B cell (primary cell): ENCODE measurements at regions not wholly inside any gene's neighbourhood (a gene's known extent, or its start where the extent isn't known, plus 50 kb on each side); places are given as distances from the start of the nearest gene placed in this dataset.

Experiments
- ATAC-seq: fragments of 200-7000 bp; cut with Tn5 transposase; one replicate; pipeline ENCODE4 v1.10.0; 2021; ENCODE audit warnings: low read depth, mild to moderate bottlenecking, moderate number of reproducible peaks, moderate library complexity
- CTCF ChIA-PET: fragments of 350-600 bp; sonication (Branson Sonifier 250); formaldehyde crosslinking; loops from one replicate; lab custom pipeline; 2021; ENCODE audit warnings: antibody characterized with exemption, inconsistent platforms; lab: Charles Lee
- POLR2A ChIA-PET: fragments of 350-600 bp; sonication (Branson Sonifier 250); formaldehyde crosslinking; loops from one replicate; lab custom pipeline; 2021; ENCODE audit warnings: antibody characterized with exemption; lab: Charles Lee
- DNase-seq: peaks from one replicate; pipeline ENCODE4 v3.0.0; 2013
- H2AFZ ChIP-seq: 2 replicates; pipeline ENCODE4 v1.6.1; 2012; ENCODE audit warnings: mild to moderate bottlenecking, low read depth, low read length; ENCODE audit not compliant: insufficient read depth, poor library complexity, severe bottlenecking
- H3K27ac ChIP-seq, 2 donors: 1 replicate in 1 of 2; 2 replicates in 1 of 2; pipeline ENCODE4 v1.5.1; 2012 to 2013; ENCODE audit warnings: low read length in 2 of 2, mild to moderate bottlenecking in 2 of 2, moderate library complexity in 1 of 2
- H3K27me3 ChIP-seq, 4 experiments: fragments of 200-600 bp in 1 of 4; sonication (generic) in 1 of 4; replicated peaks in 1 of 4; 1 replicate in 2 of 4; 2 replicates in 2 of 4; pipeline versions ENCODE4 v1.6.1 to v1.7.0; 2013 to 2016; ENCODE audit warnings: low read length in 3 of 4, mild to moderate bottlenecking in 2 of 4, mixed read lengths in 1 of 4, moderate library complexity in 1 of 4; ENCODE audit not compliant: insufficient read depth in 4 of 4, control insufficient read depth in 3 of 4; ENCODE audit errors: control extremely low read depth in 1 of 4
- H3K36me3 ChIP-seq, 2 experiments: replicated peaks in 1 of 2; 1 replicate in 1 of 2; 2 replicates in 1 of 2; pipeline versions ENCODE4 v1.6.1 to v1.7.1; 2013; ENCODE audit warnings: low read length in 1 of 2; ENCODE audit not compliant: insufficient read depth in 2 of 2, control insufficient read depth in 1 of 2; ENCODE audit errors: control extremely low read depth in 1 of 2, extremely low read depth in 1 of 2
- H3K4me1 ChIP-seq, 2 donors: fragments of 200-600 bp in 1 of 2; sonication (generic) in 1 of 2; 1 replicate in 1 of 2; 2 replicates in 1 of 2; pipeline versions ENCODE4 v1.5.1 to v1.6.1; 2013 to 2017; ENCODE audit warnings: low read length in 2 of 2; ENCODE audit not compliant: control insufficient read depth in 2 of 2, insufficient read depth in 2 of 2
- H3K4me2 ChIP-seq: replicated peaks from 2 replicates; pipeline ENCODE3; 2012; ENCODE audit warnings: mild to moderate bottlenecking, low read depth, low read length; ENCODE audit not compliant: poor library complexity, severe bottlenecking
- H3K4me3 ChIP-seq, 5 experiments: fragments of 200-600 bp in 1 of 5; sonication (generic) in 1 of 5; 1 replicate in 3 of 5; 2 replicates in 2 of 5; pipeline versions ENCODE4 v1.5.1 to v1.7.0; 2011 to 2016; ENCODE audit warnings: low read length in 4 of 5, mild to moderate bottlenecking in 4 of 5, low read depth in 2 of 5, control low read depth in 1 of 5, moderate library complexity in 1 of 5; ENCODE audit not compliant: insufficient read depth in 1 of 5; ENCODE audit errors: control extremely low read depth in 1 of 5, extremely low read depth in 1 of 5
- H3K79me2 ChIP-seq: fragments of 200-600 bp; sonication (generic); one replicate; pipeline ENCODE4 v1.6.0; 2016; ENCODE audit warnings: low read length; ENCODE audit not compliant: control insufficient read depth, insufficient read depth
- H3K9ac ChIP-seq: fragments of 200-600 bp; sonication (generic); 2 replicates; pipeline ENCODE4 v1.6.1; 2017; ENCODE audit warnings: mild to moderate bottlenecking, low read length, moderate library complexity
- H3K9me3 ChIP-seq, 3 donors: one replicate each; pipeline versions ENCODE4 v1.6.1 to v1.7.1; 2013; ENCODE audit warnings: low read length in 2 of 3; ENCODE audit not compliant: control insufficient read depth in 2 of 3, insufficient read depth in 1 of 3; ENCODE audit errors: control extremely low read depth in 1 of 3
- H4K20me1 ChIP-seq: 2 replicates; pipeline ENCODE4 v1.6.0; 2012; ENCODE audit warnings: mild to moderate bottlenecking, low read length; ENCODE audit not compliant: insufficient read depth, control insufficient read depth, poor library complexity, severe bottlenecking
- H3K27ac Mint-ChIP-seq: one replicate; pipeline ENCODE4 v1.8.0; 2021; ENCODE audit warnings: mixed read lengths
- H3K27me3 Mint-ChIP-seq: one replicate; pipeline ENCODE4 v1.8.0; 2021; ENCODE audit warnings: mixed read lengths
- H3K4me1 Mint-ChIP-seq: one replicate; pipeline ENCODE4 v1.8.0; 2021; ENCODE audit warnings: mixed read lengths
- H3K4me3 Mint-ChIP-seq: one replicate; pipeline ENCODE4 v1.8.0; 2021; ENCODE audit warnings: mixed read lengths
- H3K9me3 Mint-ChIP-seq: one replicate; pipeline ENCODE4 v1.8.0; 2022; ENCODE audit warnings: mixed read lengths; ENCODE audit not compliant: insufficient read depth
- CTCF ChIP-seq: fragments of 200-600 bp; IDR thresholded peaks from one replicate; pipeline ENCODE4 v1.8.0; 2022; ENCODE audit warnings: antibody characterized with exemption, mild to moderate bottlenecking
- EZH2 ChIP-seq: IDR thresholded peaks from 2 replicates; pipeline ENCODE4 v1.6.1; 2012; ENCODE audit warnings: borderline replicate concordance, low read depth, mild to moderate bottlenecking, moderate library complexity, low read length; ENCODE audit not compliant: insufficient read depth, poor library complexity, severe bottlenecking
- WGBS: methylation state at CpG from one replicate; pipeline ENCODE4 v1.1.5; 2013; ENCODE audit warnings: missing lambda C conversion rate; ENCODE audit not compliant: insufficient coverage; 5-methylcytosine and 5-hydroxymethylcytosine counted together
- intact Hi-C: fragments of 100-400 bp; cut with micrococcal nuclease; formaldehyde crosslinking; loops from one replicate; pipeline ENCODE4 v1.10.0; 2022

DNA sequence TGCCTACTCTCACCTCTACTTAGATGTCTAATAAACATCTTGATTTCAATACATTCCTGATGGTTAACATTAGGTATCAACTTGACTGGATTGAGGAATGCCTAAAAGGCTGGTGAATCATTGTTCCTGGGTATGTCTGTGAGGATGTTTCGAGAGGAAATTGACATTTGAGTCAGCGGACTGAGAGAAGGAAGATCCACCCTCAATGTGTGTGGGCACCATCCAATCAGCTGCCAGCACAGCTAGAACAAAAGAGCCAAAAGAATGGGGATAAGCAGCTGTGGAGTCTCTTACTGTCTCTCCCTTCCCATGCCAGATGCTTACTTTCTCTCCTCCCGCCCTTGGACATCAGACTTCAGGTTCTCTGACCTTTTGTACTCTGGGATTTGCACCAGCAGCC, 128.6 kb upstream of the HS3ST5 start:
- intact Hi-C loops = no loop called here
- ChIA-PET CTCF (no interaction called here), POLR2A (no interaction called here)
- Mint-ChIP-seq H3K4me1 (no peaks in the 10 kb centered on the region), H3K27me3 (no peaks in the 10 kb centered on the region), H3K9me3 (no peaks in the 10 kb centered on the region), H3K27ac (no peak overlapping the region), H3K4me3 (no peak overlapping the region)
- H2AFZ ChIP-seq = no peak overlapping the region
- no peaks in the 10 kb centered on the region for H4K20me1 ChIP-seq
- no peaks in the 10 kb centered on the region for H3K79me2 ChIP-seq
- H3K4me2 ChIP-seq = no peak overlapping the region
- H3K4me3 ChIP-seq = no peak overlapping the region
- H3K27me3 ChIP-seq = no peaks in the 10 kb centered on the region
- DNase-seq (no peak), ATAC-seq (no peak)
- no peaks in the 10 kb centered on the region for H3K36me3 ChIP-seq
- no peak overlapping the region for H3K27ac ChIP-seq
- H3K9me3 ChIP-seq = no peaks in the 10 kb centered on the region
- 83% methylated on average over 2 of the region's 3 CpGs for WGBS
- H3K4me1 ChIP-seq = no peaks in the 10 kb centered on the region
- no peak overlapping the region for H3K9ac ChIP-seq
- no peak for TF ChIP-seq CTCF
- no peak for TF ChIP-seq EZH2

GRCh38 chr6:114467931-114468330, 125.1 kb upstream of the HS3ST5 start:
- WGBS = 100% methylated on average over 1 of the region's 2 CpGs
- H3K4me2 ChIP-seq = no peak overlapping the region
- intact Hi-C loops = no loop called here
- H3K27ac ChIP-seq = no peak overlapping the region
- no peaks in the 10 kb centered on the region for H3K9me3 ChIP-seq
- POLR2A ChIA-PET = no interaction called here
- H3K9ac ChIP-seq = no peak overlapping the region
- DNase-seq (no peak), ATAC-seq (no peak)
- H3K4me1 Mint-ChIP-seq = no peaks in the 10 kb centered on the region
- no peaks in the 10 kb centered on the region for H3K79me2 ChIP-seq
- H3K27me3 Mint-ChIP-seq = no peaks in the 10 kb centered on the region
- no peak overlapping the region for H3K4me3 Mint-ChIP-seq
- CTCF ChIA-PET = no interaction called here
- no peaks in the 10 kb centered on the region for H3K27me3 ChIP-seq
- H4K20me1 ChIP-seq = no peaks in the 10 kb centered on the region
- no peak overlapping the region for H3K27ac Mint-ChIP-seq
- no peak overlapping the region for H3K4me3 ChIP-seq
- no peak overlapping the region for H2AFZ ChIP-seq
- H3K36me3 ChIP-seq = no peaks in the 10 kb centered on the region
- TF ChIP-seq EZH2 = no peak
- TF ChIP-seq CTCF = no peak
- H3K9me3 Mint-ChIP-seq = no peaks in the 10 kb centered on the region
- H3K4me1 ChIP-seq = no peaks in the 10 kb centered on the region
